ENCODE measurements at regions not wholly inside any gene's neighbourhood (a gene's known extent, or its start where the extent isn't known, plus 50 kb on each side); places are given as distances from the start of the nearest gene placed in this dataset.

DNA sequence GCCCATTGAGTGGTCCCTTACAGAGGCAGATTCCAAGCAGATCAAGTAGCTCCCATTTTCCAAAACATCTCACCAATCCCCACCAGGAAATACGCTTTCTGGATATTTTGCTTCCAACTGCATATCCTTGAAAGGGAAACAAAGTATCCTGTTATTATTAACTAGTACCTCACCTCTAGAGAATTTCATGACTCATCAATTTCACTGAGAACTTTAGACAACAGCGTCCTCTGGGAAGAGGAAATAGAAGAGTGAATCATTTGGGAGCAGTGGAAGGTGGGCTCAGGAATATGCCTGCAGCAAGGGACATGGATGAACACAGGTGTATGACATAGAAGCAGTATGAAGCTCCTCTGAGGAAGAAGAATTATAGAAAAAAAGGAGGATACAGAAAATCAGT is 186.7 kb downstream of the MARCHF11 start:
- TF ChIP-seq CTCF (IDR thresholded peaks at IDR 0.05) (no peak), POLR2A (IDR thresholded peaks at IDR 0.05) (no peak), EP300 (IDR thresholded peaks at IDR 0.05) (no peak), POLR2AphosphoS5 (IDR thresholded peaks at IDR 0.05) (no peak)

Data from sigmoid colon (tissue), 4 donors.